Dermis microvascular lymphatic vessel endothelial cell (primary cell): ENCODE measurements at regions not wholly inside any gene's neighbourhood (a gene's known extent, or its start where the extent isn't known, plus 50 kb on each side); places are given as distances from the start of the nearest gene placed in this dataset.

Experiments used
- DNase-seq, 2 donors: peaks; one replicate each; pipeline versions ENCODE4 v3.0.0 to v3.0.0-alpha.2; 2010; ENCODE audit warnings: low read depth in 2 of 2

DNA sequence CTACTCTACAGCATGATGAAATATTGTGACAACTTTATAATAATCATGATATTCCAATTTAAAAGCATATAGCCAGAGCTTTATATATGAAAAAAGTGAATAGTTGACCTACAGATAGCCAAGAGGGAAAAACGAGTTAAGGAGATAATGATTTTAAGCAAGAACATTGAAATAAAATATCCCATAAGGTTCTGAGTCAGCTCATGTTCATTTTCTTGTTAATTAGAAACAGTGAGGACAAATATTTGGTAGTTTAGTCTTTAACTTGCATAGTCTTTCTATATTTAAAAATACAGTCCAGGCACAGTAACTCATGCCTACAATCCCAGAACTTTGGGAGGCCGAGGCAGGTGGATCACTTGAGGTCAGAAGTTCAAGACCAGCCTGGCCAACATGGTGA lies 55.8 kb upstream of the CDH6 start:
- no peak for DNase-seq

DNA sequence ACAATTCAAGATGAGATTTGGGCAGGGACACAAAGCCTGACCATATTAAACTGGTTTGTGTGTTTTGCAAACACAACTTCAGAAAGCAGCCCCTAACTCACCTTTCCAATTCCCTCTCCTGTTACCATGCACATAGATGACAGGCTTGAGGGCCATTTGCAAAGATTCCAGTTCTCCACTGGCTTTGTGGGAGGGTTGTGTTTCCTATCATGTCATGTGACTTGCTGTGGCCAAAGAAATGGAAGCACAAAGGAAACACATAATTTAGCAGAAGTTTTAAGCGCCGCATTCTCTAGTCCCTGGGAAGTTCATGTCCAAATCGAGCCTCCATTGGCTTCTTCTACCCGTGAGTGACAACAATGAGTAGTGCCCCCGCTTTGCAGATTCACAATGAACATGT lies 57.9 kb upstream of the CDH6 start:
- no peak for DNase-seq

DNA sequence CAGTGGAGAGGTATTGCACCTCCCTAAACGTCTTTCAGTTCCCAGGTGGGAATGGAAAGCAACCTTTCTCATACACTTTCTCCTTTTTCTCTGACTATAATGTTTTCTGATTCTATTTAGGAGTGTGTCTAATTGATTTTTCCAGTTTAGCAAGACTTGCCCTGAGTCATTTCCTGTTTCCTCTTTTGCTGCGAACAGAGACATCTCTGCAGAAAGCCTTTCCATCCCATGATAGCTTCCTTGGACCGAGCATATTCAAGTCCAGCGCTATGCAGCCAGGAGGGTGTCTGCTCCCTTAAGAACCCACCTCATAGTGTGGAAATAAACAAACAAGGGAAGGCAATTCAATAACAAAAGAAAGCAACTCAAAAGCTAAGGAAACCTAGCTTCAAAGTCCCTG lies 60.0 kb upstream of the CDH6 start:
- no peak for DNase-seq

DNA sequence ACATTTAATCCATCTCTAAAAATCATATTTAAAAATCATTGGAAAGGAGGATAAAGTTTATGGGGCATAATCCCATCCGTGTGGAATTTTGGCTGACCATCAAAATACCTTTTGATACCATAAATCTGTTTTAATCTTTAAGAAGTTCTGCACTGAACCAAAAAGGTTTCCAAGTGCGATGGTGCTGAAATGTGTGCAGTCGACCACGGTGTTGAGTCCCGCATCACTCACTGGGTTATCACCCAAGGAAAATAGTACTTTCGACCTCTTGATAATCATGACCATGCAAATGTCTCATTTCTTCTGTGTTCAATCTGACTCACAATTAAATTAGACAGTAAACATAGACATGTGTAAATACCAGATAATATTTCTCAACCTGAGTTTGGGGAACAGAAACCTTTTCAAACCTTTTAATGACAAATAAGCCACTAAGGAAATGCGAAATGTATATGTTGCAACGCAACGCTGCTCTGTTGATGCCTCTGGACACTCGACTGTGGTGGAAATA lies 62.0 kb upstream of the CDH6 start:
- DNase-seq = no peak

DNA sequence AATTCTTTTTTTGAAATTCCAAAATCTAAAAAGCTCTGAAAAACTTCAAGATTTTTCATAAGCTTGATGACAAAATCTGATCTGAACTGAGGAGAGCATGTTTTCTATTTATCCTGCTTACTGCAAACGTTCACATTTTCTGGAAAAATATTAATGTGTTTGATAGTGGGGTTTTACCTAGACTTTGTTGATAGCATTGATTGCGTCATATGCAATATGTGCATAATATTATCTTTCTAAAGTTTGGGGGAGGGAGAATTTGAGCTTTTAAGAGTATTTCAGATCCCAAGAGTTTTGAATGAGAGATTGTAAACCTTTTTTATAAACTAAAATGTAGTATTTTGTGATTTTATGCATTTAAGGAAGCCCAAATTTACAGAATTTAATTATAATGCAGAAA lies 62.8 kb upstream of the CDH6 start:
- DNase-seq = no peak

DNA sequence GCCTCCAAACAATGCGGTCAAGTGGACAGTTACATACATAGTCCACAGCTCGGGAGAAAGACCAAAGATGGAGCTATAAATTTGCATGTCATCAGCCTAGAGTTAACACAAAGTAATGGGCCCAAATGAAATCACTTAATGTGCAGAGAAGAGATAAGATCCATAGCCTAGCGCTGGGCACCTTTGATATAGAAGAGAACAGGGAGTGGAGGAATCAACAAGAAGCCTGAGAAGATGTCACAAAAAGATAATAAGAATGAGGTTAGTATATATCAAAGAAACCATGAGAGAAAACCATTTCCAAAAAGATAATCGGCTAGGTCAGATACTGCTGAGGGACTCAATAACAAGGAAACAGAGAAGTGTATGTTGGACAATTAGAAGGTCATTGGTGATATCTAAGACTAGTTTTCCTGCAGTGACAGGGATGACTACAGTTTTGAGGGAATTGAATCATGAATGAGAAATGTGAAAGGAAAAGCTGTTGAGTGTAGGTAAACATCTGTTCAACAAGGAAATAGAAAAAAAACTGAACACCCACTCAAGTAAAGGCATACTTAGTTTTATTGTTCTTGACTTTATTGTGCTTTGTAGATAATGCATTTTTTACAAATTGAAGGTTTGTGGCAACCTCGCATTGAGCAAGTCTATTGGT lies 68.7 kb upstream of the CDH6 start:
- no peak for DNase-seq

DNA sequence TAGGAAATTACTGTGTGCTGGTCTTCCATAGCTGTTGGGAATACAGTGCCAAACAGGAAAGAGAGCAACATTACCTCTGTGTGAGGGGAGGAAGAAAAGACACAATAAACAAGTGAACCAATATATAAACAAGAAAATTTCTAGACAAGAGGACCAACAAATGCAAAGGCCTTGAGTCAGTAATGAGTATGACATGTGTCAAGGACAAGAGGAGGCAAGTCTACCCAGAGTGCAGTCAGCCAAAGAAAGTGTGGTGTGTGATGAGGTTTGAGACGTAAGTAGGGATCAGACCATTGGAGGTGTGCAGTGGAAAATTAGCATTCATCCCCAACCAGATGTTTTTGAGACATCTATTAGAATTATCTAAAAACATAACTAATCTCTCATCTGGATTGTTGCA lies 69.5 kb upstream of the CDH6 start:
- DNase-seq = no peak

DNA sequence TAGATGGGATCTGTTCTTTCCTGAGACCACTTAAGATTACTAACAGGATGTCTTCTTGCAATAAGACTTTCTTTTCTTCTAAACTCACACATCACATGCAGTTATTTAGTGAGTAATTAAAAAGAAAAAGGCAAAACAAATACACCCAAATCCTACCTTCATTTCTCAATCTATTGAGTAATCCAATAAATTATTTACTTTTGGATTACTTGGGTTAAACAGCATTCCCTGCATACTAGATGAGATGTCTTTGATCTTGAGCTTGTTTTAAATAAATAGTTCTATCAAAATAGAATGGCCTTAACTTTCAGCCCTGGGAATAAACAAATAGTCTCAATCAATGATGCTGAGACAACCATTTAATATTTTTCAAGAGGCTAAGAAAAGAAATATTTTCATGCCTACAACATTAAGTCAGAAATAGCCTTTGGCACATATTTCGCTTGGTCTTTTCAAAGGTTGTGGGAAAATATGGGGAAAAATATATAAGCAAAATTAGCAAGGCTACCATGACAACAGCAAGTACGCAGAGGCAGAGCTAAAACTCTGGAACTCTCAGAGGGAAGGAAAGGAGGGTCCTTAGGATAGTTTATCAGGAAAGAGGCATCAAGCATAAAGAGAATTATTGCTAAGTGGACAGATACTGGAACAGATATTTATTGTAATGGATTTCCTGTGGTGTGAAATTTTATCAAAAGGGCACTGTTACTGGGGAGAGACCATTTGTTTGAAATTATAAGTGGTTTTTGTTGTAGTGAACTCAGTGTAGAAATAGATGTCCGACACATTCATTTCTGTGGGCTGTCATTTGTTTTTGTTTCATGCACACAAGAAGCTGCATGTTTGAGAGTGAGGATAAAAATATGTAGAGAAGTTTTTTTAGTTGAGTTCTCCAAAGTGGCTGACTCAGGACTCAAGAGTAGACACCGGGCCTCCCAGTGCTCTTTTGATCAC lies 70.2 kb upstream of the CDH6 start:
- no peak for DNase-seq

DNA sequence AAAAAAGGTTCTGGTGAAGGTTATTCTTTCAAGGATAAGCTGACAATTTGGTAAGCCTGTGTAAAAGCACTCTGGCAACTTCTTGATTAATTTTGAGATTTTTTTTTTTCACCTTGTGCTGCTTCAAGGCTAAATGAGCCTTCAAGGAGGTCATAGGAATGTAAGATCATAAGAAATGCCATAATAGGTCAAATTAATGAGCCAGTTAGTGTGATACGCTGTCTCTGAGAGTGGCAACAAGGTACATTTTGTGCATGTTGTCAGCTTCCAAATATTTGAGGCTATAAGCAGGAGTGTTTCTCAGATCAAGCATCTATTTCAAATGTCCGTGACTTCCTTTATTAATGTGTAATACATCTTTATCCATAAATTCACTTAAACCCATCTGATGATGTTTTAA lies 72.3 kb upstream of the CDH6 start:
- no peak for DNase-seq

DNA sequence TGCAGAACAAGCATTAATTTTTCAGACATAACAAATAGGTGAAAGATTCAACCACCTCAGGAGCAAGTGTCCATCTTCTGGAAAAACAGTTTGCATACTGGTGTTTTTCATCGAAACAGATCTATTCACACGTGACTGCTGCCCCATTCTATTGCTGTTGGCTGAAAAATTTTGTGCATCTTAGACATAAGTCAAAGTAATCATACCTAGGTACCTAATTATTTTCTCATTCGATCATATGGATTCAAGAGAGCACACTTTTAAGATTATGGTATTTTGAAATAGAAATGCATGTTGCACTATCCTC lies 72.9 kb upstream of the CDH6 start:
- DNase-seq = no peak

DNA sequence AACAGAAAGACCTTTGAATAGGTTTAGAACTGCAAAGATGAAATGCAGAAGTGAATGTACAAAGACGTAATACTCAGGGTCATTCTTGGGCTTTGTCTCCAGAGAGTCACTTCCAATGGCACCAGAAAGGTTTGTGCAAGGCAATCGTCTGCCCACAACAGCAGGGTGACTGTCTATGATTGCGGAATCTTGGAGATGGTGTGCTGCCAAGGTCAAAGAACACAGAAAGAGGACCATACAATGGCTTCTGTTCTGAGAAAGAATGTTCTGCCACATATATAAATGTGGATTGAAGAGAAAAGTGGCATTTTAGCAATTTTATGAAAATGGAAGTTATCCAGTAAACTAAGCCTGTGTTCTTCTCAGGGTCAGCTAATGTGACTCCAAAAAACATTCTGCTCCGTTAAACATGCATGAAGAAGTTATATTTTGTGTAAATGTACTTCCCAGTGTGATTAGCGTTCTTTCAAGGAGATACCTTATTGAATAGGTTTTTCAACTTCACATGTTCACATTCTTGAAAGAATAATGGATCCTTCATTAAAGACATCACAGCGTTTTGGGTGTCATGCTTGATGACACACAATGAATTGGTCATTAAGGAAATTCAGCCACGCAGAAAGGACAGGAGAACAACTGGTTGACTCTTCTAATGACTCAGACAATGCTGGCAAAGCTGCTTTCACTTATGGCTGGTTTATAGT lies 73.4 kb upstream of the CDH6 start:
- DNase-seq = no peak

DNA sequence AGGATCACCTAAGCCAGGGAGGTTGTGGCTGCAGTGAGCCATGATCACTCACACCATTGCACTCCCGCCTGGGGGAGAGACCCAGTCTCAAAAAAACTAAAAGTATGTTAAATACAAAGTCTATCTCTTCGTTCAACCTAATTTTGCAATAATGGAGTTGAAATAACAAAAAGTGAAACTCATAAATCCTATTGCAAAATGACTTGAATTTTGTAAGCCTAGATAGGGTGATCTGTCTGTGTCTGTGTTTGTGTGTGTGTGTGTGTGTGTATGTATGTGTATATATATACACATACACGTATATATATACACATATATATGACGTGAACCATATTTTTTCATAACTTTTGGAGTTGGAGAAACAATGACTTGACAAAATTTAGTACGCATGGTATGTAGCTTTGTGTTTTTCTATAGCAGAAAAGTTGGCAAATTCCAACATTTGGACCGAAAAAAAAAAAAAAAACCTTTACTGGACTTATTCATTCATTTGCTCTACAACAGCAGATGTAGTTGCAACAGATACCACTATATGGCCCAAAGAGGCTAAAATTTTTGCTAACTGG lies 76.9 kb upstream of the CDH6 start:
- no peak for DNase-seq

DNA sequence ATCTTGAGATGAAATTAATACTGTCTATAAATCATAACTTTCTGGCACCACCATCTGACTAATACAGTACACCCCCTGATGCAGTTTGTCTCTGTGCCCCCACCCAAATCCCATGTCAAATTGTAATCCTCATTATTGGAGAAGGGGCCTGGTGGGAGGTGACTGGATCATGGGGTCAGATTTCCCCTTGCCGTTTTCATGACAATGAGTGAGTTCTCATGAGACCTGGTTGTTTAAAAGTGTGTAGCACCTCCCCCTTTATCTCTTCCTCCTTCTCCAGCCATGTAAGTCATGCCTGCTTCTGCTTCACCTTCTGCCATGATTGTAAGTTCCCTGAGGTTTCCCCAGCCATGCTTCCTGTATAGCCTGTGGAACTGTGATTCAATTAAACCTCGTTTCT lies 78.7 kb upstream of the CDH6 start:
- no peak for DNase-seq

DNA sequence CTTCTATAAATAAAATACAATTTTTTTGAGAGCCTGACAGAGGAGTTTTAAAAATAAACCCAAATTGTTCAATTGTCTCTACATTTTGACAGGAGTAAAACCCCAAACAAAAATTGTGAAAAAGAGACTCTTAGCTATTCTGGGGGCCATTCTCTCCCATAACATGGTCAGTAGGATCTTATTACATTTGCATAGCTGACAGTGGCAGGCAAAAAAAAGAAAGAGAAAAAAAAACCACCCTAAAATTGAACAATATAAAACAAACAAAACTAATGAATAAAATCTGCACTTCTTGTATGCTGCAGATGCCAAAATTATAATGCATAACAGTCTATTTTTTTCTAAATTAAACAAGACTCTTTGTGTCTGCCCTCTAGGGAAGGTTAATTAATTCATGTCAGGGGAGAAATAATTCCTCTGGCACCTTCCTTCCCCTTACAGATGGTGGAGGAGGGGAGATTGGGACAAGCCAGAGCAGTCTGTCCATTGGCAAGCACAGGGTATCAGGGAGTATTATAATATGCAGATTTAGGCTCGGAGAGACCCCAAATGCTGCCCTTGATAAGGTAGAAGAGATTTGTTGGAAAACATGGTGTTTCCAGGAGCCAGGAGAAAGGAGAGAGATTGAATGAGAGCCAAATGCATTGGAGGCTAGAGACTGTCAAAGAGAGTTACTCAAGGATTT lies 79.7 kb upstream of the CDH6 start:
- no peak for DNase-seq

DNA sequence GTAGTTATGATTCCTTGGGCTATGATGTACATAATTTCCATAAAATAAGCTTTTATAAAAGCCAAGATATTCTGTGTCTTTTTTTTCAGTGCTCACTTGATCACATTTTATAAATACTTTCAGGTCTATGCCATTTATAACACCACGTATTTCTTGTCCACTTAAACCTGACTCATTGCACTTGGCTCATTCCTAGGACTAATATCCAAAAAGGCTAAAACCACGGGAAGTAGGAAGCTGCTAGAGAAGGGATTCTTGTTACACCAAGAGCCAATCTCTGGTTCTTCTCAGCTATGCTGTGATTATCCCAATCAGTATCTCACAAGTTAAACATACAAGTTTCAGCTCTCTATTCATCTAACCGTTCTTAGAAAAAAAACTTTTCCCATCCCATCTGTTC lies 80.4 kb upstream of the CDH6 start:
- no peak for DNase-seq

DNA sequence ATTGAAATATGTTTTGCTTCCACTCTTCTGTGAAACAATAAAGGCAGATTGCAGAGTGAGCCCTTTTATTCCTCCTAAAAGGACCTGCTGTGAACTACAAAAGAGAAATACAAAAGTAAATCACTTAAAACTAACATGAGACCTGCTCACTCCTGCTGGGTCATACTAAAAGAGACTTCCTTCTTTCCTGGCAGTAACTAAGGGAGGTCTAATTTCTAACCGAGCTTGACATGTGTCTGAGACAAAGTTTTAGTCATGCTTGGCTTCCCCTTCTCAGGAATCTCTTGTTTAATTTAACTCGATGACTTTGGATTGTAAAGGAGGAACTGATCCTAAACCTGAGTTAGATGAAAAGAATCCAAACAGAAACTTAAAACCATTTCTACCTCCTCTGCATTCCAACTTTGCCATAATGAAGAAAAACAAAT lies 86.4 kb upstream of the CDH6 start:
- no peak for DNase-seq

DNA sequence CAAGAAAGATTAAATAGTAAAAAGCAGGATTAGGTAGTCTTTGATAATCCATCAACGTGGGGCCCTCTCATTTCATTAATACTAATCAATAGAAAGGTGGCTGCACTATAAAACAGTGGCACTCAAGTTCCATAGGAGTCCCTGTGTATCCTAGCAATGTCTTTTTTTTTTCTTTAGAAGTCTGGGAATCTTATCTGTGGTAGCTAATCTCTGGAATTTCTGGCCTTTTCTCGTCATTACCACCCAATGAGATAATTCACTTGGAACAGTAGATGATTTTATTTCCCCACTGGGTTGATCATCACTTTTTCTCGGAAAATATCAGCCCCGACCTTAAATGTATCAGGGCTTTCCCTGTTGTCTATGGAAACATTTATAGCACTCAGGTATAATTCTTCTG lies 86.8 kb upstream of the CDH6 start:
- no peak for DNase-seq

DNA sequence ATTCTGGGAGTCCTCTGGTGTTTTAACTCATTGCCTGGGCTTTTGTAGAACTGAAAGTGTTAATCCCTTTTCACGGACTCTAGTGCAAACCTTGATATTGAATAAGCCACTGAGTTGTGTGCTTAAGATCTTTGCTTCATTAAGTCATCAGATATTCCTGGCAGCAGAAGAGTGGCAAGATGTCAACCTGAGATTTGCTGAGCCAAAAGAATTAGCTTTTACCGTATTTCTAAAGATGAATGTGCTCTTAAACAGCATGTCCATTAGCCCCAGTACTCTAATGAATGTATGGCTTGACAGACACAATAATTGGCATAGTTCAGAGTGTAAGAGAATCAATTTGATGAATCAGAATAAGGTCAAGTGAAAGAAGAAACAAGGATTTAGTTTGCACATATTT lies 87.2 kb upstream of the CDH6 start:
- DNase-seq = no peak

DNA sequence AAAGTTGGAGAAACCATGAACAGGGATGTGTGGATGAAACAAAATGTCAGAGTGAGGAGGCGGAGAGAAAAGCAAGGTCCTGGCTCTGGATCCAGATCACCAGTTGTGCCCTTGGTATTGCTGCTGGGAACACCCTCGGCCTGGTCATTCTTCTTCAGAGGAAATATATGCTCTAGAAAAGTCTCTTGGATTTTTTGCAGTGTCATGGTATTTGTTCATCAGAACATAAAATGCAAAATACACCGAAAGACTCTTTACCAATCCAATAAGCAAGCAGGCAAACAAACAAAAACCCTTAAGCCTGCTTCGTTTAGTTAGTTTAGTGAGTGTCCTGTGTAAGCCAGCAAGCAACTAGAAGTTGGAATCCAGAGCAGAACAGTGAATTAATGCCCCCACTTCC lies 88.7 kb upstream of the CDH6 start:
- DNase-seq = no peak

DNA sequence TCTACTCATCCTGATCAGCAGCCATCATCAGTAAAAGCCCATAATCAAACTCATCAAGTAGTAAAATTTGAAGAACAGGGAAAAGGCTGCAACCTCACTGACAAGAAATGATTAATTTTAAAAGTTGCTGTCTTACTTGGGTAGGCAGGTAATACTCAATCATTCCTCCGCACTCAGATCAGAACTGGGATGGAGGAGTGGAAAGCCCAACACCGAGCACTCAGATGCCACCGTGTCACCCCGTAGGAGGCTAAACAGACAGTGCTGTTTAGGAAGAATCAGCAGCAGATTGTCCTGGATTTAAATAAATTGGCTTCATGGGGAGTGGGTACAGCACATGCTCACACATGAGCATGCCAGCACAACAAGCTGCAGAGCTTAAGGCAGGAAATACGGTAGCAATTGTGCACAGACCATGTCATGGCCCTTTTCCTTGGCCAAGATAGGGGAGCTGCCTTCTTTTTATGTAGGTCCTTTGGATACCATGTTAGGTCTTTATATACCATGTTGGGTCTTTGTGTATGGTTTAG lies 92.6 kb upstream of the CDH6 start:
- no peak for DNase-seq

DNA sequence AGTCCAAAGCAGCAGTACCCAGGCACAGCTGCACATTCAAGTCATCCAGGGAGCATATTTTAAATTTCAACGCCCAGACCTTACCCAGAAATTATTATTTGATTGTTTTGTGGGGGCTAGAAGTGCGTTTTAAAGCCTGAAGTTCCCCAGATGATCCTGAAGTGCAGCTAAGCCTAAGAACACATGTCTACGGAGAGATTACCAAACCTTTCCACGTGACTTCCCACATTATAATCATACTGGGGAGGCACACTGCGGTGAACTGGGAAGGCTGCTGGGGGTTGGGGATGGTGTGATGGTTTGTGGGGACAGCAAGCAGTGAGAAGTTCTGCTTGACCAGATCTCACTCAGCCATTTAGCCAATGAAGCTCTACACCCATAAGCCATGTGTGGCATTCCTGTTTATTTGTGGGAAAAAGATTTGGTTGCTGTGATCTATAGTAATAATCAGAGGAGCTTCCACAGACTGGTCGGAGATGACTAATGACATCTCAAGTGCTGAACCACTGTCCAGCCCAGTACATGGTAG lies 93.4 kb upstream of the CDH6 start:
- no peak for DNase-seq
